Cardiac fibroblast (primary cell): ENCODE measurements at regions not wholly inside any gene's neighbourhood (a gene's known extent, or its start where the extent isn't known, plus 50 kb on each side); places are given as distances from the start of the nearest gene placed in this dataset.

Experiments used
- DNase-seq, 2 donors: peaks; one replicate each; pipeline versions ENCODE4 v3.0.0 to v3.0.0-alpha.2; 2010; ENCODE audit warnings: low read depth in 2 of 2
- H3K4me3 ChIP-seq, 2 donors: replicated peaks in 1 of 2; 1 replicate in 1 of 2; 2 replicates in 1 of 2; pipeline ENCODE4 v1.5.1; 2011; ENCODE audit warnings: low read depth in 2 of 2, low read length in 2 of 2, mild to moderate bottlenecking in 2 of 2, moderate library complexity in 1 of 2
- TF ChIP-seq, protein P1 (sequence below): IDR thresholded peaks from one replicate; pipeline ENCODE4 v1.5.1; 2011; ENCODE audit warnings: low read depth, mild to moderate bottlenecking, low read length, inconsistent platforms

- TF ChIP-seq, protein P1, sequence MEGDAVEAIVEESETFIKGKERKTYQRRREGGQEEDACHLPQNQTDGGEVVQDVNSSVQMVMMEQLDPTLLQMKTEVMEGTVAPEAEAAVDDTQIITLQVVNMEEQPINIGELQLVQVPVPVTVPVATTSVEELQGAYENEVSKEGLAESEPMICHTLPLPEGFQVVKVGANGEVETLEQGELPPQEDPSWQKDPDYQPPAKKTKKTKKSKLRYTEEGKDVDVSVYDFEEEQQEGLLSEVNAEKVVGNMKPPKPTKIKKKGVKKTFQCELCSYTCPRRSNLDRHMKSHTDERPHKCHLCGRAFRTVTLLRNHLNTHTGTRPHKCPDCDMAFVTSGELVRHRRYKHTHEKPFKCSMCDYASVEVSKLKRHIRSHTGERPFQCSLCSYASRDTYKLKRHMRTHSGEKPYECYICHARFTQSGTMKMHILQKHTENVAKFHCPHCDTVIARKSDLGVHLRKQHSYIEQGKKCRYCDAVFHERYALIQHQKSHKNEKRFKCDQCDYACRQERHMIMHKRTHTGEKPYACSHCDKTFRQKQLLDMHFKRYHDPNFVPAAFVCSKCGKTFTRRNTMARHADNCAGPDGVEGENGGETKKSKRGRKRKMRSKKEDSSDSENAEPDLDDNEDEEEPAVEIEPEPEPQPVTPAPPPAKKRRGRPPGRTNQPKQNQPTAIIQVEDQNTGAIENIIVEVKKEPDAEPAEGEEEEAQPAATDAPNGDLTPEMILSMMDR = no peak
- DNase-seq = no peak
- H3K4me3 ChIP-seq = no peak overlapping the region
Measured at GRCh38 chr6:163974322-163974721, 559.8 kb downstream of the QKI start.

DNA sequence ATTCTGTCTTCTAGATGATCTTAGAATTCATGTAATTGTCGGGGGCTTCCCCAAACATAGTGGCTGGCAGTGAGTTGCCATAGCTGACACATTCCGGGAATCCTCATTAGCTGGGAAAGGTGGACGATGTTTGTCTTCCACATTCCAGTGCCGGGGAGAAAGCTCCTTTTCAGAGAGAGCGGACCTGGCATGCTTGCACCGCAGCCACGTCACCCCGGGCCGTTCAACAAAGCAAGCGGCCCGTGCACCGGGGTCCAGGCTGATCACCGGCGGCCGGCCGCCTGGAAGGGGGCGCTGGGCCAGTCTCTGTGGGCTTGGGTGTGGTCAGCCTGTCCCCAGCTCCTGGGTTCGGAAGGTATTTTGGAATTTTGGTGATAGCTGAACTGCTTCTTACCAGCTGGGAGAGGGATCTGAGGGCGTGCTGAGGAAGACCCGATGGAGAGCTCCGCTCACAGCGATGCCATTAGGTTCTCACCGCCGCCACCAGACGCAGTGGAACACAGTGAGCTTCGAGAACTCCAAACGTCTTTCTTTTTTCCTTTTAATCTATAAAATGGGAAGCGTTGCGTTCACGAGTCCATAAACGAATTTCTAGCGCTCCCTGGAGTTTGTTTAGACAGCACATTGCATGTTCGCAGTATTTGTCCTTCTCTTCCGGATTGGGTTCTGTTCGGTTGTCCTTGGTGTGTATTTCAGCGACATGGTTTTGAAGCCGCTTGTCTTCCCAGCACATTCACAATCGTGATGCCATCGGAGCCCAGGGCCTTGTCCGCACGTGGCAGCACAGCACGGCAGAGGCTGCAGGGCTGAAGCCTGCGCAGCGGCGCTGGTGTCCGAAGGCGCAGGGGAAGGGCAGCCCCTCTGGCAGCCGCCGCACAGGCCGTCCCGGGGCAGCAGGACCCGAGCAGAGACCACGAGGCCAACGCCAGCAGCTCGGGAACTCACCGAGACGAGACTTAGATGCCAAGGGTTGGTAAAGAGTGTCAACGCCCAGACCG lies 557.6 kb downstream of the QKI start:
- TF ChIP-seq, protein P1 = no peak
- no peak overlapping the region for H3K4me3 ChIP-seq

GRCh38 chr6:163970846-163971564 lies 556.5 kb downstream of the QKI start:
- TF ChIP-seq, protein P1 = no peak
- no peak overlapping the region for H3K4me3 ChIP-seq
- no peak for DNase-seq

More for the DNA sequence above, 557.6 kb downstream of the QKI start:
- DNase-seq = no peak

DNA sequence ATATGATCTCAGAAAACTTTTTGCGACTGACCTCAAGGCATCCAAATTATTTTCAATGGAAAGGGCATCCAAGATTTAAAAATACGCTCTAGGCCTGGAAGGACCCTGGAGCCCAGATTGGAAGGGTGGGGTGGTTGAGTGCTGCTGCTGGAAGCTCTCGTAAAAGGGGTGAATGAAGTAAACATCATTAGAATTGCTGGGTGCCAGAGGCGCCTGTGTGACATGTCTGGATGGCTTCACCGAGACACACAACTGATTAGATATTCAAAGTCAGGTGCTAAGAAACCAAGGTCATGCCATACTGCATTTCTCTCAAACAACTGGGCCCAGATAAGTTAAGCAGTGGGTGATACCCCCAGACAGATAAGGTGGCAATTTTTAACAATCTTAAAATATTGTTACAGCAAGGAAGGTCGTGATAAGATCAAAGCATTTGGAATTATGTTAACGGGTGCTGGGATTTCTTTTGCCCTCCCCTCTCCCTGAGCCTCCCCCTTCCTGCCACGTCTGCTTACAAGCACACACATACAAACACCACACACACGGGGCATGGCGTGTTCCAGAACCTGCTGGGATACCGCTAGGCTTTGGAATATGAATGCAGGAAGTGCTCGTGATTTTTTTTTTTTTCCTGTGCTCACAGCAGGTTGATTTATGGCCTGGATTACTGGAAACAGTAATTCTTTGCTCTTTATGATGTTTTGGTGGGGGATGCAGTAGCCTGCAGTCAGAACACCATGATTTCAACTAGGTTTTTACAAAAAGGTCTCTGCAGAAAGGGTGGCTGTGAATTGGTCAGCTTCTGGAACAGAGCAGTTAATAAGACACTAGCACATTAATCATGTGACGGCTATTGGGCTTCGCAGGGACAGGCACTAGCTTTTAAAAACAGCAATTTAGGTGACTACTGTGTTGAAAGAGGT lies 551.2 kb downstream of the QKI start:
- DNase-seq = no peak
- no peak overlapping the region for H3K4me3 ChIP-seq
- TF ChIP-seq, protein P1 = no peak

DNA sequence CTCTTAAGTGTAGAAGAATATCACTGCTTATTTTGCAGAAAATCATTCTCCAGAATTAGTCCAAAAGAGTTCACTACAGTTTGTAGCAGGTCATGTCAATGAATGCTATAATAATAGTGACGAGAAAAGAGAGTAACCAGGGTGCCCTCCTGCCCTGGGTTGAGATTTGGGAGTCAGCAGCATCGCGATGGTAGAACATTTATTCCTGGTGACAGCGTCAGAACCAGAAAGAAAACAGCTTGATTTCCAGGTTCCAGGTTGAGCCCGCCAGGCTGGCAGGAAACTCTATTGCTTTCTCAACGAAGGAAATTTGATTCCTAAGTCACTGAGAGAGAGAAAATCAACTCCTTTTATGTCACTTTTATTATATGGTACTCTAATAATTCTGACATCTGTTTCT lies 550.3 kb downstream of the QKI start:
- DNase-seq = no peak
- no peak overlapping the region for H3K4me3 ChIP-seq
- TF ChIP-seq, protein P1 = no peak
